Activated naive CD4-positive, alpha-beta T cell (primary cell): ENCODE measurements at regions not wholly inside any gene's neighbourhood (a gene's known extent, or its start where the extent isn't known, plus 50 kb on each side); places are given as distances from the start of the nearest gene placed in this dataset.
"Not testable (repeated sequence)": the region's sequence is repeated elsewhere in the genome, so short reads cannot be mapped to it uniquely, and the experiment has no call there.

Experiments
- DNase-seq, 4 experiments: peaks; one replicate each; lab custom pipeline; 2025; lab: John Stamatoyannopoulos, UW

DNA sequence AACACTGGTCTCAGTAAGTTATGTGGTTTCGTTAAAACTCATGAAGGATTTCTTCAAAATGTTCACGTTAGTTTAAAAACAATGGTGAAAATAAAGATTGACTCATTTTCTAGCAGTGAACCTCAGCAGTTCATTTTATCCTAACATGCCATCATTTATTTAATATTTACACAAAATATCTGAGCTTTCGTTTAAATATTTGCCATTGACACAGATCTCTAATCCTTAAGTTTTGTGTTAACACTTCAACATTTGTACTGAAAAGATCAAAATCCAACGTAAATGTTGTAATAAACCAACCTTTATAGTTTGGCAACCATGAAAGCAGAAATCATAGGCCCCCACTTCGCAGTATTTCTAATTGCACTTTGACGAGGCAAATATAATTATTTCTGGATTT is 1129.5 kb downstream of the PLA2G4A start:
- no peak for DNase-seq

- no peak for DNase-seq
Measured at GRCh38 chr1:187959062-187959461, 1130.3 kb downstream of the PLA2G4A start.

DNA sequence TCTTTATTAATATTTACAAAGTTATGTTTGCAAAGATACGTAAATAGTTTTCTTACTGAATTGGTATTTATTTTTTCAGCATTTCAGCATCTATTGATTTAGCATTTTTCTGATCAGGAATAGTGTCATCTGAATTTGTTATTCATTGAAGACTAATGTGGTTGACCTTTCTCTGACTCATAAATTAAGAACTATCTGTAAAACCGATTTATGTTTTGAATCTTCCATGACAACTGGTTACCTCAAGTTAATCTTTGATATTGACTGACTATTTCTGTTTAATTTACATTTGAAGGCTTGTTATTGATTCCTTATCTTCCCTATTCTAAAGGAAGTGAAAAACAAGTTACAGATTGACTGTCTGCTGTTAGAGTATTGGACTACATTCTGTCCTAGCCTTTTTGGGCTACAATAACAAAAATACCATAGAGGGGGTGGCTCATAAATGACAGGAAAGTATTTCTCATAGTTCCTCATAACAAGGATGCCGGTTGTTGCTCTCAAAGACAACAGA is 1131.4 kb downstream of the PLA2G4A start:
- no peak for DNase-seq

GRCh38 chr1:187961895-187962294 is 1133.1 kb downstream of the PLA2G4A start:
- no peak for DNase-seq

DNA sequence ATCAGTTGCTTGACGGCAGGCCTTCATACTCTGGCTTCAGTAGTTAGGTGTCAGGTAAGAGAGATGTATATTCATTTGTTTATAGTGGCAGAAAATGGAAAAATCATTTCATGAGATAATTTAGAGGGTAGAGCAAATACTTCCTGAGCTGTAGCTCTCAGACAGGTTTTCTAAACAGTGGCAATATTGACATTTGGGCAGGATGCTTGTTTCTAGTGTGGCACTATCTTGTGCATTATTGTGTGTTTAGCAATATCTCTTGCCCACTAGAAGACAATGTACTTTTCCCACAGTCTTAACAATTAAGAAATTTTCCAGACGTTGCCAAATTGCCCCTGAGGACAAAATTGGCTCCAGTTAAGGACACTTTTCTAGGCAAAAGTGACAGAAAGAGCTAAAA is 1143.1 kb downstream of the PLA2G4A start:
- no peak for DNase-seq

DNA sequence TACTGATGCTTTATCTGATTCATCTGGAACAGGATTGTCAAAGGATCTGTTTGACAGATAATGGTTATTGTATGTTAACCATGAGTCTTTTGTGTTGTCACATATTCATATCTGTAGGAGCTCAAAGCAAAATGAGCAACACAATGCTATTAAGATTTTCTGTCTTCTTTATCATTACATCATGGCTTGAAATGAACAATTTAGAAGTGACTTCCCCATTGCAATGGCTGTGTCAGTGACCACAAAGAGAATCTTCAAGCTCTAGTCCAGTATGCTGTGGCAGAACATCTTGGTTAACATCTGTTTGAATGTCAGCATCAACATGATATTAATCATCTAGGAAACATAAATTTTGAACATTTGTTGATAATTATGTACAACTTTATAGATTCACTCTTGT is 1148.5 kb downstream of the PLA2G4A start:
- DNase-seq: no peak

GRCh38 chr1:187985145-187985896 is 1156.6 kb downstream of the PLA2G4A start:
- DNase-seq: no peak

- DNase-seq: no peak
Measured at GRCh38 chr1:187985897-187986654, 1157.3 kb downstream of the PLA2G4A start.

DNA sequence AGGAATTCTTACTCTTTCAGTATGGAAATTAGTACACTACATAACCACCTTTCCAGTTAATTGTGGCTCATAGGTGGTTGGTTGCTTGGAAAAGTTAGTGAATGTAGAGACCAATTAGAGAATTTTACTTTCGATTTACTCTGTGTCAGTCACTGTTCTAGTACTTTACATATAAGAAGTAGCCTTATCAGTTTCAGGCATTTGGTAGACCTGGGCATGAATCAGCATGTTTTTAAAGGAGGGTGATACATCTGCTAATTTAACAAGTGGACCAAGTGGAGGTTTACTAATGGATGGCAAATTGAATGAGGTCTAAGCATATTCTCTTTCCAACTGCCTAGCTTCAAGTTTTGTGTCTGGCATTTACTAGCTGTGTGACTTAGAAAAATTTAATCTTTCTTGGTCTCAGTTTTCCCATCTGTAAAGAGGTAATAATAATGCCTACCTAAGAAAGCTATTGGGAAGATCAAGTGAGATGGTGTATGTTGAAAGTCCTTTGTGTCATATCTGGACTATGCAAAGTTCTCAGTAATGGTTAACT is 1158.6 kb downstream of the PLA2G4A start:
- DNase-seq: no peak

DNA sequence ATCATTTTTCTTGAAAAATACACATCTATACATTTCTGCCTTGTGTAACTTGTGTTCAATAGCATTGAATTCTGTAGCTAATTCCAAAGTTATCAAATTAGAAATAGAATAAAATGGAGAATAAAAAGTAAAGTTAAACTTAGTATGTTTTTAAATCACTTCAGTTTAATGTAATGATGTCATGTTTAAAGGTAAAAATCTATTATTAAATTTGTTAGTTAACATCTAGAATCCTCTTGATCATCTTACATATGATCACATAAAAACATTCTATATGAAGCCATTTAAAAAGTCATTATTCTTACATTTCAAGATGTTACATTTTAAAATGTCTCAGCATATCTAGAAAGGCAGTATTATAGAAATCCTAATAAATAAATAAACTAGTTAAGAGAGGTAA is 1163.2 kb downstream of the PLA2G4A start:
- DNase-seq: no peak

DNA sequence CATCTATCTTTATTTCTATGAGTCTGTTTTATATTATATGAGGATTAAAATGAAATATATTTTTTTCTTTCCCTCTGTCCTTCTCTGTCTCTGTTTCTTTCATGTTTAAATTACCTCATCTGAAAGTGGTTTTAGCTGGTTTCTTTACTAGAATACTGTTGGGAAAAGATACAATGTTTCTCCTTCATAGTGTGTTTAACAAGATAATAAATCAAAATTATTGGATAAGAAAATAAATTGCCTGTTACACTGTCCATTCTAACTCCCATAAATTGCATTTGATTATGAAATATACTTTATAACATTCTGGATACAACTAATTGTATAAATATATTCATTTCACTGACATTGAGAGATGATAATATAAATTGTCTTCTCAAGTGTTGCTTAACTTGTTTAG is 1168.0 kb downstream of the PLA2G4A start:
- no peak for DNase-seq

- DNase-seq: no peak
Measured at GRCh38 chr1:187999973-188000372, 1171.2 kb downstream of the PLA2G4A start.

- DNase-seq: not testable (repeated sequence)
Measured at GRCh38 chr1:188003687-188004086, 1174.9 kb downstream of the PLA2G4A start.

GRCh38 chr1:188004849-188005248 is 1176.1 kb downstream of the PLA2G4A start:
- no peak for DNase-seq

DNA sequence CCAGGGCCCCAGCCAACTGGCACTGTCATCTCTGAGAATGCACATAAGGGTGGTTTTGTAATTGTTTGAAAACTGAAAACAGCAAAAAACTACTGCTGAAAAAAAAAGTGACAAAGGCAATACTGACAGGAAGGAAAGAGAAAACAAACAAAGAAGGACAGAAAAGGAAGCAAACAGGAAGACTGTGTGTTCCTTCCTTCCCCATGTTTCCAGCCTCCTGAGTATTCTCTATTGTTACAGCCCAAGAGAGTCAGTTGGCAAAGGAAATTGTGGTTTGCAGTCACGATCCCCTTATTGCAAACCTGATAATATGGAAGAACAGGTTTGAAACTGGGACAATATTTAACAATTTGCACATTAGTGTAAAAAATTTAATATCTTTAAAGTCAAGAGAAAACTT is 1177.6 kb downstream of the PLA2G4A start:
- no peak for DNase-seq

- not testable (repeated sequence) for DNase-seq
Measured at GRCh38 chr1:188013222-188013849, 1184.6 kb downstream of the PLA2G4A start.

DNA sequence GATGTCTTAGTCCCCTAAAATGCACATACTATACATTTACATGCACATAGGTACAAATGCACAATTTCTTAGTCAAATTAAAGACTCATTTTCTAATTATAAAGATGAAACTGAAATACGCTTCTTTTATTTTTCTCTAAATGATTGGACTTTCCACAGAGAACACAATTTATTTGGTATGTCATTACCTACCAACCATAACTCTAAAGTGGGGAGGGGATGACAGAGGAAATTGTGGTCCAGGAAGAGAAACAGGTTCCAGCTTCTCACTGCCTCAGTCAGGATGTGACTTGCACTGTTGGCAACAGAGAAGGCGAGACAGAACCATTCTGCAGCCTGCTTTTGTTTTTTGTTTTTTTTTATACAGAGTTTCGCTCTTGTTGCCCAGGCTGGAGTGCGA is 1189.2 kb downstream of the PLA2G4A start:
- DNase-seq: no peak

DNA sequence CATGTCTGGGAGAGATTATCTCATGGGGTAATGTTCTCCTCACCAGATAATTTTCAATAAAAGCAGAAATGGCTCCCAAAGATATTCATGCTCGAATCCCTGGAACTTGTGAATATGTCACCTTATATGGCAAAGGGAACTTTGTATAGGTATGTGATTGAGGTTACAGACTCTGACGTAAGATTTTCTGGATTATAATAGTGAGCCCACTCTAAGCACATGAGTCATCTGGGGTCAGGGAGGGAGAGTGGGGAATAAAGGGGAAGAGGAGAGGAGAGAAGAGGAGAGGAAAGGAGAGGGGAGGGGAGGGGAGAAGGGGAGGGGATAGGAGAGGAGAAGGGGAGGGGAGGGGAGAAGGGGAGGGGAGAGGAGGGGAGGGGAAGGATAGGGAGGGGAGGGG is 1193.9 kb downstream of the PLA2G4A start:
- DNase-seq: no peak

- DNase-seq: no peak
Measured at GRCh38 chr1:188023206-188023605, 1194.5 kb downstream of the PLA2G4A start.

- DNase-seq: no peak
Measured at GRCh38 chr1:188027613-188028012, 1198.9 kb downstream of the PLA2G4A start.

DNA sequence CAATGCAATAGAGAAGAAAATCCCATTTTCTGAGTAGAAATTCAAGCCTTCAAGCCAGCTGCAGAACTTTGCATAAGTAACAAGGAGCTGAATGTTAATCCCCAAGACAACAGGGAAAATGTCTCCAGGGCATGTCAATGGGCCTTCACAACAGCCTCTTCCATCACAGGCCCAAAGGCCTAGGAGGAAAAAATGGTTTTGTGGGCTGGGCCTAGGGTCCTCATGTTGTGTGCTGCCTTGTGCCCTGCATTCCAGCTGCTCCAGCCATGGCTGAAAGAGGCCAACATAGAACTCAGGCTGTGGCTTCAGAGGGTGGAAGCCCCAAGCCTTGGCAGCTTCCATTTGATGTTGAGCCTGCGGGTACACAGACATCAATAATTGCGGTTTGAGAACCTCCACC is 1208.8 kb downstream of the PLA2G4A start:
- DNase-seq: not testable (repeated sequence)

- DNase-seq: no peak
Measured at GRCh38 chr1:188043536-188044245, 1214.9 kb downstream of the PLA2G4A start.
